ENCODE measurements at regions not wholly inside any gene's neighbourhood (a gene's known extent, or its start where the extent isn't known, plus 50 kb on each side); places are given as distances from the start of the nearest gene placed in this dataset.
"Not testable (repeated sequence)": the region's sequence is repeated elsewhere in the genome, so short reads cannot be mapped to it uniquely, and the experiment has no call there.

DNA sequence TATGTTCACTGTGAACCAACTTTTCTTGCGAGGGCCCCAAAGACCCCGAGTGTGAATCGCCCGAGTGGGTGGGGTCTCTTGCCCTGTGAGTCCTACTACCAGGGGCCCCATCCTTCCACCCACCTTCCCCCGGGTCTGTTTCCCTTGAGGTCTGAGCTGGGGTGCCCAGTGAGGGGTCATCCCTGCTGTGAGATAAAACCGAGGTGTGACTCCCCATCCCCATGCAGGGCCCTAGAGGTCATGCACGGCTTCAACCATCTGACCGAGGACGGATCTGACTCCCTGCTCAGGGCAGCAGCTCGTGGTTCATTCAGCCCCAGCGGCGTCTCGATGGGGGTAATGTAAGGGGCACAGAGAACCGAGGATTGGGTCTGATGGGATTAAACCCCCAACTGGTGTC lies 103.1 kb upstream of the SULF2 start:
- no peak for TF ChIP-seq CTCF (IDR thresholded peaks at IDR 0.05; ENCODE audit: borderline replicate concordance)

DNA sequence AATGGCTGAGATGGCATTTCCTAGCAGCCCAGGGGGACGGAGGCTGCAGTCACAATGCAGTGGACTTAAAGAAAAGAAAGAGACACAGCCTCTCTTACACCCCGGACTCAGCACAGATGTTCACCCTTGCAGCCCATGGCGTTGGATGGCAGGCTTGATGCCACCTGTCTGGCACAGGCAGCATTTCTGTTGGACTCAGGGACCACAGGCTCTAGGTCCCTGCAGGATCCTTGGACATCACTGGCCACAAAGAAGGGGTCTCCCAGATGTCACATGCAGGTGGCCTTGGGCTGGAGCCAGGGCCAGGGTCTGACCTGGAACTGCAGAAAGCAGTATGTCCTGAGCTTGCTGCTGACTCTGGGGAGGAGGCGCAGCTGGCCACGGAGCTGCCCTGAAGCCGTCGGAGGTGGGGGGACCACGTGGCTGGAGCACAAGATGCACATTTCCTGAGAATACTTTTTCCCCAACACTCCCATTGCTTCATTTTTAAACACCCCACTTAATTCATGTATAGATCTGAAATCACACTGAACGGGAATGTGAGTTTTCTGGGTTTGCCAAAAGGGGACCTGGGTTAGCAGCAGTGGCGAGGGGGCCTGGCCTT lies 102.3 kb upstream of the SULF2 start:
- Histone ChIP-seq H3K27me3 (ENCODE audit: low read depth) (peaks cover 54% of the 10 kb centered on the region), H3K27ac (replicated peaks) (no peak overlapping the region), H3K4me1 (no peaks in the 10 kb centered on the region), H3K36me3 (no peaks in the 10 kb centered on the region), H3K4me3 (no peak overlapping the region), H3K9me3 (replicated peaks) (no peaks in the 10 kb centered on the region)
- no peak for TF ChIP-seq CTCF (IDR thresholded peaks at IDR 0.05; ENCODE audit: borderline replicate concordance)
- no peak for DNase-seq
- intact Hi-C loops (cut with micrococcal nuclease): no loop called here

More for the DNA sequence above, 103.1 kb upstream of the SULF2 start:
- H3K27me3 ChIP-seq (ENCODE audit: low read depth): peaks cover 54% of the 10 kb centered on the region
- H3K4me1 ChIP-seq: no peaks in the 10 kb centered on the region
- intact Hi-C loops (cut with micrococcal nuclease): no loop called here
- no peak overlapping the region for H3K27ac ChIP-seq (replicated peaks)
- no peak for DNase-seq
- no peaks in the 10 kb centered on the region for H3K36me3 ChIP-seq
- H3K9me3 ChIP-seq (replicated peaks): no peaks in the 10 kb centered on the region
- no peak overlapping the region for H3K4me3 ChIP-seq

- Histone ChIP-seq H3K4me3 (no peak overlapping the region), H3K4me1 (no peaks in the 10 kb centered on the region), H3K27me3 (ENCODE audit: low read depth) (peaks cover 54% of the 10 kb centered on the region), H3K9me3 (replicated peaks) (no peaks in the 10 kb centered on the region), H3K36me3 (no peaks in the 10 kb centered on the region), H3K27ac (replicated peaks) (no peak overlapping the region)
- intact Hi-C loops (cut with micrococcal nuclease): no loop called here
- DNase-seq: no peak
- TF ChIP-seq CTCF (IDR thresholded peaks at IDR 0.05; ENCODE audit: borderline replicate concordance): no peak
Measured at GRCh38 chr20:47887064-47887463, 101.8 kb upstream of the SULF2 start.

GRCh38 chr20:47886454-47887041 lies 101.3 kb upstream of the SULF2 start:
- TF ChIP-seq CTCF (IDR thresholded peaks at IDR 0.05; ENCODE audit: borderline replicate concordance): no peak

DNA sequence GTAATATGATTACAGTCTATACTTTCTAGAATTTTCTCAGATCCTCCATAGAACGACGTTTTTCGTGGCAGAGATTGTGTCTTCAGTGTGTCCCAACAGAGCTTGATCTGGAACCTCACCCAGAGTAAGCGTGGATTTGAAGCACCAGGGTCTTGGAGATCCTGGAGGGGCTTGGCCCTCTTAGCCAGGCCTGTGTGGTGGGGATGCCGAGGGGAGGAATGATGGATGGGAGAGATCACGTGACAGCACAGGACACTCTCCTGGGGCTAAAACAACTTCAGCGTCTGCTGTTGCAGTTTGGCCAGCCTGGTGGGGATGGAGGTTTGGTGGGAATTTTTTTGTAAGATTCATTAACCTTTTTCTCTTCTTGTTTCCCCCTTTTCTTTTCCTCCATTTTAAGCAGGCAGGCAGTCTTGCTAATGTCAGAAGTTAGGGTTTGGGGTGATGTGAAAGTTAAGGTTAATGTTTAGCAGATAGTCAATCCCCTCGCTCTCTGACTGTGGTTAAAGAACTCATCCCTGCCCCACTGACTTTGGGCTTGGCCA lies 100.7 kb upstream of the SULF2 start:
- no peak for DNase-seq
- no peak for TF ChIP-seq CTCF (IDR thresholded peaks at IDR 0.05; ENCODE audit: borderline replicate concordance)
- no peaks in the 10 kb centered on the region for H3K4me1 ChIP-seq
- H3K27ac ChIP-seq (replicated peaks): no peak overlapping the region
- peaks cover 54% of the 10 kb centered on the region for H3K27me3 ChIP-seq (ENCODE audit: low read depth)
- H3K4me3 ChIP-seq: no peak overlapping the region
- H3K9me3 ChIP-seq (replicated peaks): no peaks in the 10 kb centered on the region
- intact Hi-C loops (cut with micrococcal nuclease): no loop called here
- H3K36me3 ChIP-seq: no peaks in the 10 kb centered on the region

More at GRCh38 chr20:47886454-47887041, 101.3 kb upstream of the SULF2 start:
- H3K4me3 ChIP-seq: no peak overlapping the region
- no peak for DNase-seq
- no peaks in the 10 kb centered on the region for H3K4me1 ChIP-seq
- no peaks in the 10 kb centered on the region for H3K9me3 ChIP-seq (replicated peaks)
- peaks cover 54% of the 10 kb centered on the region for H3K27me3 ChIP-seq (ENCODE audit: low read depth)
- no peak overlapping the region for H3K27ac ChIP-seq (replicated peaks)
- no peaks in the 10 kb centered on the region for H3K36me3 ChIP-seq
- intact Hi-C loops (cut with micrococcal nuclease): no loop called here

DNA sequence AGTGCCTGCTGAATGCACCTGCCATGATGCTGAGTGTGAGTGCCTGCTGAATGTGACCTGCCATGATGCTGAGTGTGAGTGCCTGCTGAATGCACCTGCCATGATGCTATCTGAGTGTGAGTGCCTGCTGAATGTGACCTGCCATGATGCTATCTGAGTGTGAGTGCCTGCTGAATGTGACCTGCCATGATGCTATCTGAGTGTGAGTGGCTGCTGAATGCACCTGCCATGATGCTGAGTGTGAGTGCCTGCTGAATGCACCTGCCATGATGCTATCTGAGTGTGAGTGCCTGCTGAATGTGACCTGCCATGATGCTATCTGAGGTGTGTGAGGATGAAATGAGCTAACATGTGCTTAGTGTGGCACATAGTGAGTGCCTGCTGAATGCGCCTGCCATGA lies 98.7 kb upstream of the SULF2 start:
- H3K36me3 ChIP-seq; H3K9me3 ChIP-seq (replicated peaks); H3K4me1 ChIP-seq; H3K4me3 ChIP-seq; DNase-seq; H3K27ac ChIP-seq (replicated peaks); intact Hi-C loops (cut with micrococcal nuclease): not testable (repeated sequence)
- peaks cover 55% of the 10 kb centered on the region for H3K27me3 ChIP-seq (ENCODE audit: low read depth)
